ENCODE measurements at regions not wholly inside any gene's neighbourhood (a gene's known extent, or its start where the extent isn't known, plus 50 kb on each side); places are given as distances from the start of the nearest gene placed in this dataset.
"Not testable (repeated sequence)": the region's sequence is repeated elsewhere in the genome, so short reads cannot be mapped to it uniquely, and the experiment has no call there.

DNA sequence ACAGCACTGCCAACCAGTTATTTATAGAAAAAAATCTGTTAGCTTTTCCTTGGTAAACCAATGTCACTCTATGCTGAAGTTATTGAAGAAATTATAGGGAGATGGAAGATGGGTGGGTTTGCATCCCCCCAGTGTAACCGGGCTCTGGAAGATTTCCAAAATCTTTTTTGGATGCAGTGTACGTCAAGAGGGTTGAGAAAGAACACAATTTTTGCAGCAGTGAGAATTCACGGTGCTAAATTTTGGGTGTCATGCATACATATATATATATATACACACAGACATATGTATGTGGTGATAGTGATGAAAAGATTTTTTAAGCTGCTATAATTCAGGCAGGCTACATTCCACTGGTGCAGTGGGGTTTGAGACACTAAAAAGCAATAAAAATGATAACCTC lies 91.4 kb upstream of the MAGI3 start:
- H3K4me3 ChIP-seq = no peak overlapping the region
- TF ChIP-seq, protein P1, sequence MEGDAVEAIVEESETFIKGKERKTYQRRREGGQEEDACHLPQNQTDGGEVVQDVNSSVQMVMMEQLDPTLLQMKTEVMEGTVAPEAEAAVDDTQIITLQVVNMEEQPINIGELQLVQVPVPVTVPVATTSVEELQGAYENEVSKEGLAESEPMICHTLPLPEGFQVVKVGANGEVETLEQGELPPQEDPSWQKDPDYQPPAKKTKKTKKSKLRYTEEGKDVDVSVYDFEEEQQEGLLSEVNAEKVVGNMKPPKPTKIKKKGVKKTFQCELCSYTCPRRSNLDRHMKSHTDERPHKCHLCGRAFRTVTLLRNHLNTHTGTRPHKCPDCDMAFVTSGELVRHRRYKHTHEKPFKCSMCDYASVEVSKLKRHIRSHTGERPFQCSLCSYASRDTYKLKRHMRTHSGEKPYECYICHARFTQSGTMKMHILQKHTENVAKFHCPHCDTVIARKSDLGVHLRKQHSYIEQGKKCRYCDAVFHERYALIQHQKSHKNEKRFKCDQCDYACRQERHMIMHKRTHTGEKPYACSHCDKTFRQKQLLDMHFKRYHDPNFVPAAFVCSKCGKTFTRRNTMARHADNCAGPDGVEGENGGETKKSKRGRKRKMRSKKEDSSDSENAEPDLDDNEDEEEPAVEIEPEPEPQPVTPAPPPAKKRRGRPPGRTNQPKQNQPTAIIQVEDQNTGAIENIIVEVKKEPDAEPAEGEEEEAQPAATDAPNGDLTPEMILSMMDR (IDR thresholded peaks at IDR 0.05) = no peak
- no peaks in the 10 kb centered on the region for H3K9me3 ChIP-seq
- H3K27me3 ChIP-seq (ENCODE audit: insufficient read depth in 3 of 3, low read length in 2 of 3) = peaks cover 0 to 8% (median 0%) of the 10 kb centered on the region in 3 donors
- 60 to 66% (median 61%) methylated on average over 3 of the region's 3 CpGs for WGBS, 3 donors
- H3K36me3 ChIP-seq (ENCODE audit: insufficient read depth in 1 of 2, low read depth in 1 of 2) = no peaks in the 10 kb centered on the region
- H3K4me1 ChIP-seq = no peaks in the 10 kb centered on the region
- no peak for ATAC-seq
- H3K27ac ChIP-seq = no peak overlapping the region
- no peak for DNase-seq
- intact Hi-C loops (cut with DNase I) = no loop called here

DNA sequence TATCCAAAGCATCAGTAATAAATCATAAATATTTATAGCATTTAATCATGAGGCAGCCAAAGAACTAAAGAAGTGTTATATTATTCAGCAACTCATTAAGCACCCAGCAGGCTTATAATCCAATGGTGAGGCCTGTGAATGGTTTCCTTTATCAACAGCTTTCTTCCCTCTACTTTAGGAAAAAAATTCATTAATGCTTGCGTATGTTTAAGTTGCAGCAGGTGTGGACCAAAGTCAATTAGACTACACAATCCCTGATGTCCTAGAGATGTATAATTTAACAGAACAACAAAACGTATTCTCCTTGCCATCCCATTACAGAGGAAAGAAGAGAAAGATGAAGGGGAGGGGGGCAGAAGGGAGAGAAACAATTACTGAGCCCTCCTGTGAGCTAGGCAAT lies 87.7 kb upstream of the MAGI3 start:
- H3K4me3 ChIP-seq = no peak overlapping the region

DNA sequence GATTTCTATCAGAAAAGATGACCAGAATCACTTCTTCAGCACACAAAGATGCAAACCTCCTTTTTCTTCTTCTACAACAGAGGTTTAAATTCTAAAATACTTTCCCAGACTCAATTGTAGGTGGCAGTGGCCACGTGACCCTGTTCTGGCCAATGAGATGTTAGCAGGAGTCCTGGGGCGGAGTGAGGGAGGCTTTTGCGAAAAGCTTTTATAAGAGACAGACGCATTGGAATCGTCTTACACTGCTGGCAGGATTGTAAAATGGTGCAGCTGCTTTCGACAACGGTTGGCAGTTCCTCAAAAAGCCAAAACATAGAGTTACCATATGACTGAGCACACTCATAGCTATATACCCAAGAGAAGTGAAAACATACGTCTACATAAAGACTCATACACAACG lies 87.0 kb upstream of the MAGI3 start:
- TF ChIP-seq, protein P1 (IDR thresholded peaks at IDR 0.05) = no peak
- intact Hi-C loops (cut with DNase I) = no loop called here
- Histone ChIP-seq H3K4me1 (no peaks in the 10 kb centered on the region), H3K36me3 (ENCODE audit: insufficient read depth in 1 of 2, low read depth in 1 of 2) (no peaks in the 10 kb centered on the region), H3K27me3 (ENCODE audit: insufficient read depth in 3 of 3, low read length in 2 of 3) (no peaks in the 10 kb centered on the region), H3K27ac (no peak overlapping the region), H3K4me3 (no peak overlapping the region), H3K9me3 (no peaks in the 10 kb centered on the region)
- WGBS, 3 donors = 36 to 54% (median 41%) methylated on average over 9 of the region's 9 CpGs
- DNase-seq (no peak), ATAC-seq (no peak)

More for the DNA sequence above, 87.7 kb upstream of the MAGI3 start:
- ATAC-seq = no peak
- no peak overlapping the region for H3K27ac ChIP-seq
- no peaks in the 10 kb centered on the region for H3K36me3 ChIP-seq (ENCODE audit: insufficient read depth in 1 of 2, low read depth in 1 of 2)
- no peaks in the 10 kb centered on the region for H3K4me1 ChIP-seq
- intact Hi-C loops (cut with DNase I) = no loop called here
- H3K27me3 ChIP-seq (ENCODE audit: insufficient read depth in 3 of 3, low read length in 2 of 3) = no peaks in the 10 kb centered on the region
- no peak for DNase-seq
- WGBS, 3 donors = 34 to 58% (median 57%) methylated on average over 2 of the region's 2 CpGs
- no peaks in the 10 kb centered on the region for H3K9me3 ChIP-seq
- TF ChIP-seq, protein P1 (IDR thresholded peaks at IDR 0.05) = no peak

DNA sequence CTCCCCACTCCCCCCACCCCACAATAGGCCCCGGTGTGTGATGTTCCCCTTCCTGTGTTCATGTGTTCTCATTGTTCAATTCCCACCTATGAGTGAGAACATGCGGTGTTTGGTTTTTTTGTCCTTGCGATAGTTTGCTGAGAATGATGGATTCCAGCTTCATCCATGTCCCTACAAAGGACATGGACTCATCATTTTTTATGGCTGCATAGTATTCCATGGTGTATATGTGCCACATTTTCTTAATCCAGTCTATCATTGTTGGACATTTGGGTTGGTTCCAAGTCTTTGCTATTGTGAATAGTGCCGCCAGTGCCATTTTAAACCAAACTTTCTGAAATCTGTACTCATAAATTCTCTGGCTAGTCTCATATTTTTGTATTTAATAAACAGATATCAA lies 85.3 kb upstream of the MAGI3 start:
- H3K4me3 ChIP-seq; H3K27ac ChIP-seq; H3K4me1 ChIP-seq; H3K36me3 ChIP-seq (ENCODE audit: insufficient read depth in 1 of 2, low read depth in 1 of 2); H3K27me3 ChIP-seq (ENCODE audit: insufficient read depth in 3 of 3, low read length in 2 of 3); intact Hi-C loops (cut with DNase I); ATAC-seq; H3K9me3 ChIP-seq; DNase-seq: not testable (repeated sequence)
- 91 to 98% (median 96%) methylated on average over 4 of the region's 4 CpGs for WGBS, 3 donors

DNA sequence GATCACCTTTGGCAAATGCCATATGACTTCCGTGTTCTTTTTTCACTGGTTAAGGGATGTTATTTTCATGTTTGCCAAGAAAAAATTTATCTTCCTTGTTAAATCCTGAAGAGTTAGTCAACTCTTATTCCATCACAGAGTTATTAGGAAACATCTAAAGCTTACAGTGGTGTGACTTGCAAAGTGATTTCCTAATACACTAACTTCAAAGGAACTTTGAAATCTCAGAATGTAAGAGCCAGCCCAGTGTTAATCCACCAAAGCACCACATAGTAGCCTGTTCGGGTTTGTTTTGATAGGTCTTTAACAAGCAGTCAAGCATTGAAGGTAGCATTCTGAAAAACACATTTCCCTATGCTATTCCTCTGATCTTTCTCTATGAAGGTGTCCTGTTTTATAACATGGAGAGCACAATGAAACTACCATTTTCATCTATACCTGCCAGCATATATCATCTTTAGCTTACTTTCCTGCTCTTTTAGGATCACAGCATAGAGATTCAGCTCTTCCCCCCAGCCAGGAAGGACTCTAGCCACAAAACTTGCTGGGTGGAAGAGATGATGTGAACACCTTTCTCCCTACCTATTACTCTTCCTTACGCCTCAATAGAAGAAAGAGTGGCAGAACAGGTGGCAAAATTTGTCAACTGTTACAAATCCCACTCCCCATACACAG lies 82.4 kb upstream of the MAGI3 start:
- Histone ChIP-seq H3K36me3 (ENCODE audit: insufficient read depth in 1 of 2, low read depth in 1 of 2) (no peaks in the 10 kb centered on the region), H3K27me3 (ENCODE audit: insufficient read depth in 3 of 3, low read length in 2 of 3) (no peaks in the 10 kb centered on the region), H3K4me1 (no peaks in the 10 kb centered on the region), H3K27ac (no peak overlapping the region), H3K4me3 (no peak overlapping the region), H3K9me3 (no peaks in the 10 kb centered on the region)
- intact Hi-C loops (cut with DNase I) = no loop called here
- 55 to 63% (median 59%) methylated on average over 3 of the region's 3 CpGs for whole genome bisulfite sequencing, 3 donors
- ATAC-seq (no peak), DNase-seq (no peak)
- TF ChIP-seq, protein P1 (IDR thresholded peaks at IDR 0.05) = no peak

DNA sequence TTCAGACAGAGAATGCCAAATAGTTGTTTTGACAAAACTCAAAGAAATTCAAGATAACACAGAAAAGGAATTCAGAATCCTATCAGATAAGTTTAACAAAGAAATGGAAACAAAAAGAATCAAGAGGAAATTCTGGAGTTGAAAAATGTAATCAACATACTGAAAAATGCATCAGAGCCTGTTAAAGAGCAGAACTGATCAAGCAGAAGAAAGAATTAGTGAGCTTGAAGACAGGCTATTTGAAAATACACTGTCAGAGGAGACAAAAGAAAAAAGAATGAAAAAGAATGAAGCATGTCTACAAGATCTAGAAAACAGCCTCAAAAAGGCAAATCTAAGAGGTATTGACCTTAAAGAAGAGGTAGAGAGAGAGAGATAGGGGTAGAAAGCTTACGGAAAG lies 77.7 kb upstream of the MAGI3 start:
- DNase-seq; intact Hi-C loops (cut with DNase I); H3K27ac ChIP-seq; H3K4me3 ChIP-seq; H3K36me3 ChIP-seq (ENCODE audit: insufficient read depth in 1 of 2, low read depth in 1 of 2); H3K4me1 ChIP-seq; H3K27me3 ChIP-seq (ENCODE audit: insufficient read depth in 3 of 3, low read length in 2 of 3); ATAC-seq; H3K9me3 ChIP-seq: not testable (repeated sequence)
- WGBS, 3 donors = 94 to 100% (median 100%) methylated on average over 1 of the region's 1 CpG

Measured in psoas muscle (tissue), 7 donors.